Prostate gland (tissue), 2 donors: ENCODE measurements at regions not wholly inside any gene's neighbourhood (a gene's known extent, or its start where the extent isn't known, plus 50 kb on each side); places are given as distances from the start of the nearest gene placed in this dataset.
A peak's percentile ranks its signal among the peaks of the same experiment; 100 is the strongest.

Experiments used
- DNase-seq: peaks from one replicate; pipeline ENCODE4 v3.0.0-alpha.2; 2019; ENCODE audit warnings: low spot score
- H3K27ac ChIP-seq, 2 donors: fragments of 200-600 bp; sonication (generic); 2 replicates each; pipeline ENCODE4 v1.5.1; 2017 to 2019
- H3K27me3 ChIP-seq: fragments of 200-600 bp; sonication (generic); replicated peaks from 2 replicates; pipeline ENCODE4 v1.5.1; 2019; ENCODE audit not compliant: insufficient read depth
- H3K36me3 ChIP-seq, 2 donors: fragments of 200-600 bp; sonication (generic); 1 replicate in 1 of 2; 2 replicates in 1 of 2; pipeline versions ENCODE4 v1.5.1 to v1.8.1; 2017 to 2019
- H3K4me1 ChIP-seq: fragments of 200-600 bp; sonication (generic); replicated peaks from 2 replicates; pipeline ENCODE4 v1.5.1; 2019
- H3K4me3 ChIP-seq, 2 donors: fragments of 200-600 bp; sonication (generic); 2 replicates each; pipeline ENCODE4 v1.5.1; 2017 to 2019
- H3K9me3 ChIP-seq: fragments of 200-600 bp; sonication (generic); 2 replicates; pipeline ENCODE4 v1.5.1; 2017
- CTCF ChIP-seq, 4 experiments: fragments of 200-600 bp in 2 of 4; fragments of 450-650 bp in 2 of 4; sonication (generic) in 2 of 4; IDR thresholded peaks; 1 replicate in 3 of 4; 2 replicates in 1 of 4; pipeline ENCODE4 v1.5.1; 2016 to 2019; ENCODE audit warnings: antibody characterized with exemption in 4 of 4, mild to moderate bottlenecking in 2 of 4, moderate library complexity in 2 of 4
- POLR2A ChIP-seq: fragments of 450-650 bp; IDR thresholded peaks from one replicate; pipeline ENCODE4 v1.6.1; 2016; ENCODE audit warnings: antibody characterized with exemption, mild to moderate bottlenecking
- POLR2AphosphoS5 ChIP-seq: sonication (generic); formaldehyde crosslinking; IDR thresholded peaks from one replicate; pipeline ENCODE4 v1.6.1; 2017; ENCODE audit warnings: antibody characterized with exemption
- WGBS: methylation state at CpG from one replicate; pipeline ENCODE4 v1.1.5; 2018; 5-methylcytosine and 5-hydroxymethylcytosine counted together
- intact Hi-C: fragments of 100-400 bp; cut with DNase I; formaldehyde crosslinking; loops from one replicate; pipeline ENCODE4 v1.14.2; 2022

DNA sequence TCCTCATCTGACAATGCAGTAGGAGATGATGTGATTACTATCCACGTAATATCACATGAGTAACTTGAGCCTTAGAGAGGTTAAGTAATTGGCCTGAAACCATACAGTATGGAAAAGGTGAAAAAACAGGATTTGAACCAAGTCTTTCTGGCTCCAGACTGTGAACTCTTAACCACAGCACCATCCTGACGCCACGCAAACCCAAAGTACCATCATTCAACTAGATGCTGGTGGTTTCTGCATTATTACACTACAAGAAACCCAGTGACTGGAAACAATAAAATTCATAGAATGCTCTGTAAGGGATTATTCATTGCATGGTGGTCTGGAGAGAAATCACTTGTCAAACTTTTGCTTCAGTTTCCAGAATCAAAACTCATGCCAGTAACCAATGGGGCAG, 90.7 kb downstream of the MAB21L3 start:
- TF ChIP-seq POLR2A (no peak), POLR2AphosphoS5 (no peak), CTCF (IDR thresholded peaks at IDR 0.05) (no peak)
- no peaks in the 10 kb centered on the region for H3K27me3 ChIP-seq
- H3K4me3 ChIP-seq: no peak overlapping the region
- H3K27ac ChIP-seq: no peak overlapping the region
- H3K4me1 ChIP-seq: no peaks in the 10 kb centered on the region
- DNase-seq: no peak
- H3K9me3 ChIP-seq: no peaks in the 10 kb centered on the region
- WGBS: 94% methylated on average over 3 of the region's 3 CpGs
- no peaks in the 10 kb centered on the region for H3K36me3 ChIP-seq
- intact Hi-C loops: no loop called here

- intact Hi-C loops: no loop called here
- H3K27me3 ChIP-seq: no peaks in the 10 kb centered on the region
- no peak for TF ChIP-seq POLR2A
- peak; percentile 70 for TF ChIP-seq POLR2AphosphoS5
- TF ChIP-seq CTCF (IDR thresholded peaks at IDR 0.05): peak in 1 of 4 experiments; percentile 19
- peak overlapping the region; percentile 65 to 79 for H3K27ac ChIP-seq
- peak; percentile 80 for DNase-seq
- no peak overlapping the region for H3K4me3 ChIP-seq
- no peaks in the 10 kb centered on the region for H3K36me3 ChIP-seq
- WGBS: 23% methylated on average over 5 of the region's 5 CpGs
- H3K9me3 ChIP-seq: no peaks in the 10 kb centered on the region
- no peaks in the 10 kb centered on the region for H3K4me1 ChIP-seq
These were observed 92.1 kb downstream of the MAB21L3 start for GRCh38 chr1:116203181-116203723.

GRCh38 chr1:116203920-116204319, 92.7 kb downstream of the MAB21L3 start:
- intact Hi-C loops: no loop called here
- Histone ChIP-seq H3K4me3 (no peak overlapping the region), H3K27ac (peak overlapping the region; percentile 65 to 79), H3K27me3 (no peaks in the 10 kb centered on the region), H3K9me3 (no peaks in the 10 kb centered on the region), H3K4me1 (no peaks in the 10 kb centered on the region), H3K36me3 (no peaks in the 10 kb centered on the region)
- WGBS: 68% methylated on average over 4 of the region's 4 CpGs
- DNase-seq: no peak
- no peak for TF ChIP-seq POLR2AphosphoS5
- TF ChIP-seq POLR2A: no peak
- no peak for TF ChIP-seq CTCF (IDR thresholded peaks at IDR 0.05)

DNA sequence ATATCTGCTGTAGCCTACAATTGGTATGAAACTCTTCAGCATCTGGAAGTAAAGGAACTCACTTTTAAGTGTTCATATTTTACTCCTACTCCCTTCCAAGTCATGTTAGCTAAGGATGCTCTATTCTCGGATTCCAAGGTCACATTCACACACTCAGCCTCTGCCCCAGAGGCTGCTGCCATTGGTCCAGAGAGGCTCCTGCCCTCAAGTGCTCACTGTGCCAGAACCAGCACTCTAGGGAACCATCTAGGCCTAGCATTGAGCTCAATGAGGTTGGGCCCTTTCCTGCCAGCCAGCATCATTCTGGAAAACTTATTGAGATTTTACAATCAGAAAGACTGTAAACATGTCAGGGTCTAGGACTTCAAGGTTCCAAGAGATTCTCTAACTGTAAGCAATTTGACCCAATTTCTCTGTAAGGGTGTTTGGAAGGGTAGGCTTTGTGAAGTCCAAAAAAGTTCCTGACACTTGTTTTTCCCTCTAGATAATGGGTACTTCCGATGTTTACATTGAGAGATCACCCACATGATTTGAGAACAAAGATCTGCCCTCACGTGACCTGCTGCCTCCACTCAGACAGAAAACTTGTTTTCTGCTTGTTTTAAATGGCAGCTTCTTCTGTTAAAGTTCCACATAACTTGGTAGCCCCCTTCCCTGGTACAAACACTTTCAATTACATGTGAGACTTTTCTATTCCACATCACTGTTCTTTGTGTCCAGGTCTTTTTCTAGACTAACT, 94.9 kb downstream of the MAB21L3 start:
- no peaks in the 10 kb centered on the region for H3K27me3 ChIP-seq
- no peak overlapping the region for H3K27ac ChIP-seq
- 86% methylated on average over 3 of the region's 3 CpGs for WGBS
- H3K4me1 ChIP-seq: no peaks in the 10 kb centered on the region
- H3K36me3 ChIP-seq: no peaks in the 10 kb centered on the region
- intact Hi-C loops: no loop called here
- TF ChIP-seq POLR2AphosphoS5 (no peak), POLR2A (no peak), CTCF (IDR thresholded peaks at IDR 0.05) (no peak)
- H3K4me3 ChIP-seq: no peak overlapping the region
- no peak for DNase-seq
- H3K9me3 ChIP-seq: no peaks in the 10 kb centered on the region

- Histone ChIP-seq H3K4me3 (no peak overlapping the region), H3K9me3 (no peaks in the 10 kb centered on the region), H3K4me1 (no peaks in the 10 kb centered on the region), H3K27ac (no peak overlapping the region), H3K36me3 (no peaks in the 10 kb centered on the region), H3K27me3 (no peaks in the 10 kb centered on the region)
- intact Hi-C loops: no loop called here
- WGBS: 33% methylated on average over 4 of the region's 4 CpGs
- TF ChIP-seq POLR2AphosphoS5 (peak; percentile 74), CTCF (IDR thresholded peaks at IDR 0.05) (no peak), POLR2A (no peak)
- peak; percentile 73 for DNase-seq
These were observed 96.0 kb downstream of the MAB21L3 start for GRCh38 chr1:116207126-116207735.
